IMR-90 (cell line): ENCODE measurements at regions not wholly inside any gene's neighbourhood (a gene's known extent, or its start where the extent isn't known, plus 50 kb on each side); places are given as distances from the start of the nearest gene placed in this dataset.

Experiments used
- ATAC-seq: fragments of 200-7000 bp; cut with Tn5 transposase; 2 replicates; pipeline ENCODE4 v1.9.1; 2020; ENCODE audit warnings: low read depth, mild to moderate bottlenecking, moderate library complexity
- BruUV-seq: library from RNA; stranded (reverse); fragments of 400-500 nt; replicated peaks from 2 replicates; lab custom pipeline; 2021; lab: Mats Ljungman, UMichigan
- CTCF ChIA-PET: fragments of 300-600 bp; formaldehyde crosslinking; extraction: SDS; loops from one replicate; lab custom pipeline; 2021; ENCODE audit warnings: antibody characterized with exemption; lab: Yijun Ruan, JAX
- POLR2A ChIA-PET: fragments of 300-600 bp; sonication (Branson Sonifier 250); formaldehyde crosslinking; loops from one replicate; lab custom pipeline; 2022; ENCODE audit warnings: antibody characterized with exemption; ENCODE audit not compliant: unreplicated experiment; lab: Charles Lee
- DNase-seq: peaks from one replicate; pipeline ENCODE4 v3.0.0; 2013
- H2AFZ ChIP-seq: replicated peaks from 2 replicates; pipeline ENCODE3; 2013; ENCODE audit warnings: low read length, mild to moderate bottlenecking; ENCODE audit not compliant: poor library complexity
- H2AK5ac ChIP-seq: 2 replicates; pipeline ENCODE4 v1.6.1; 2013; ENCODE audit warnings: low read depth, low read length, inconsistent platforms
- H2AK9ac ChIP-seq: replicated peaks from 2 replicates; pipeline ENCODE3; 2013; ENCODE audit warnings: mild to moderate bottlenecking, low read depth, low read length, moderate library complexity; ENCODE audit not compliant: poor library complexity
- H2BK120ac ChIP-seq: 2 replicates; pipeline ENCODE4 v1.6.1; 2013; ENCODE audit warnings: low read depth, low read length, inconsistent platforms
- H2BK15ac ChIP-seq: 3 replicates; pipeline ENCODE4 v1.6.1; 2013; ENCODE audit warnings: low read depth, low read length, inconsistent platforms
- H2BK20ac ChIP-seq: 2 replicates; pipeline ENCODE4 v1.6.1; 2013; ENCODE audit warnings: low read depth, mild to moderate bottlenecking, inconsistent platforms, low read length, moderate library complexity
- H2BK5ac ChIP-seq: 2 replicates; pipeline ENCODE4 v1.6.1; 2013; ENCODE audit warnings: mild to moderate bottlenecking, low read depth, low read length, inconsistent platforms; ENCODE audit not compliant: poor library complexity, severe bottlenecking
- H3K14ac ChIP-seq: replicated peaks from 2 replicates; pipeline ENCODE4 v1.6.1; 2013; ENCODE audit warnings: low read depth, low read length, inconsistent platforms
- H3K18ac ChIP-seq: 2 replicates; pipeline ENCODE4 v1.6.1; 2013; ENCODE audit warnings: low read depth, low read length, control low read depth
- H3K23ac ChIP-seq: 2 replicates; pipeline ENCODE4 v1.6.1; 2013; ENCODE audit warnings: low read depth, low read length, inconsistent platforms
- H3K27ac ChIP-seq: 2 replicates; pipeline ENCODE4 v1.5.1; 2013; ENCODE audit warnings: mild to moderate bottlenecking, control low read depth, low read length; ENCODE audit not compliant: insufficient read depth
- H3K27me3 ChIP-seq: 2 replicates; pipeline ENCODE4 v1.6.1; 2013; ENCODE audit warnings: low read length; ENCODE audit not compliant: control insufficient read depth, insufficient read depth
- H3K36me3 ChIP-seq: 2 replicates; pipeline ENCODE4 v1.6.1; 2013; ENCODE audit warnings: low read length, mixed read lengths; ENCODE audit not compliant: control insufficient read depth, insufficient read depth
- H3K4ac ChIP-seq: 2 replicates; pipeline ENCODE4 v1.6.1; 2013; ENCODE audit warnings: low read depth, low read length, inconsistent platforms
- H3K4me1 ChIP-seq: 2 replicates; pipeline ENCODE4 v1.6.1; 2013; ENCODE audit warnings: low read length, mixed read lengths; ENCODE audit not compliant: control insufficient read depth, insufficient read depth
- H3K4me2 ChIP-seq: 2 replicates; pipeline ENCODE4 v1.6.1; 2013; ENCODE audit warnings: low read depth, mild to moderate bottlenecking, control low read depth, low read length, moderate library complexity
- H3K4me3 ChIP-seq: 2 replicates; pipeline ENCODE4 v1.5.1; 2013; ENCODE audit warnings: low read depth, mild to moderate bottlenecking, control low read depth, low read length, moderate library complexity; ENCODE audit not compliant: insufficient read depth
- H3K56ac ChIP-seq: 2 replicates; pipeline ENCODE4 v1.6.1; 2013; ENCODE audit warnings: low read length, inconsistent platforms; ENCODE audit not compliant: insufficient read depth; ENCODE audit errors: extremely low read depth
- H3K79me1 ChIP-seq, 2 experiments: 2 replicates each; pipeline ENCODE4 v1.6.1; 2013; ENCODE audit warnings: low read length in 2 of 2, inconsistent platforms in 1 of 2, low read depth in 1 of 2
- H3K9ac ChIP-seq: 2 replicates; pipeline ENCODE4 v1.6.1; 2013; ENCODE audit warnings: low read depth, low read length, control low read depth
- H3K9me1 ChIP-seq: 2 replicates; pipeline ENCODE4 v1.6.1; 2013; ENCODE audit warnings: low read length, inconsistent platforms; ENCODE audit not compliant: insufficient read depth
- H3K9me3 ChIP-seq: 2 replicates; pipeline ENCODE4 v1.6.1; 2013; ENCODE audit warnings: low read length; ENCODE audit not compliant: control insufficient read depth, insufficient read depth
- H4K20me1 ChIP-seq: 2 replicates; pipeline ENCODE4 v1.6.1; 2013; ENCODE audit warnings: low read length, inconsistent platforms; ENCODE audit not compliant: insufficient read depth
- H4K5ac ChIP-seq: 2 replicates; pipeline ENCODE4 v1.6.1; 2013; ENCODE audit warnings: mild to moderate bottlenecking, low read depth, low read length, control low read depth
- H4K8ac ChIP-seq, 2 experiments: 2 replicates each; pipeline ENCODE4 v1.6.1; 2013; ENCODE audit warnings: low read depth in 2 of 2, low read length in 2 of 2, control low read depth in 1 of 2, inconsistent platforms in 1 of 2
- H4K91ac ChIP-seq: 2 replicates; pipeline ENCODE4 v1.6.1; 2013; ENCODE audit warnings: low read depth, low read length, inconsistent platforms; ENCODE audit not compliant: insufficient read depth
- BHLHE40 ChIP-seq: fragments of 150-350 bp; IDR thresholded peaks from 2 replicates; pipeline ENCODE4 v1.6.1; 2016; ENCODE audit warnings: mild to moderate bottlenecking, low read depth, low read length
- CHD1 ChIP-seq: IDR thresholded peaks from 2 replicates; pipeline ENCODE4 v1.6.1; 2012; ENCODE audit warnings: low read depth, low read length, improper control_type of control experiment
- CTCF ChIP-seq: conservative IDR thresholded peaks from 2 replicates; pipeline ENCODE4 v1.5.1; 2012; ENCODE audit warnings: mild to moderate bottlenecking, low read depth, low read length, improper control_type of control experiment
- MAZ ChIP-seq: IDR thresholded peaks from 2 replicates; pipeline ENCODE4 v1.6.1; 2012; ENCODE audit warnings: low read depth, mild to moderate bottlenecking, low read length, improper control_type of control experiment, moderate library complexity, borderline replicate concordance
- NFE2L2 ChIP-seq: fragments of 150-350 bp; IDR thresholded peaks from 2 replicates; pipeline ENCODE4 v1.6.1; 2016; ENCODE audit warnings: low read depth, mild to moderate bottlenecking, low read length
- POLR2A ChIP-seq: IDR thresholded peaks from 2 replicates; pipeline ENCODE4 v1.6.1; 2012; ENCODE audit warnings: mild to moderate bottlenecking, low read depth, low read length
- RAD21 ChIP-seq: IDR thresholded peaks from 2 replicates; pipeline ENCODE4 v1.6.1; 2012; ENCODE audit warnings: low read length, improper control_type of control experiment
- RCOR1 ChIP-seq: IDR thresholded peaks from 2 replicates; pipeline ENCODE4 v1.6.1; 2012; ENCODE audit warnings: mild to moderate bottlenecking, low read length, improper control_type of control experiment; ENCODE audit not compliant: insufficient replicate concordance
- RFX5 ChIP-seq: IDR thresholded peaks from 2 replicates; pipeline ENCODE4 v1.8.0; 2012; ENCODE audit warnings: low read depth, mild to moderate bottlenecking, low read length, moderate library complexity
- SMC3 ChIP-seq: fragments of 150-350 bp; IDR thresholded peaks from 2 replicates; pipeline ENCODE4 v1.6.1; 2016; ENCODE audit warnings: low read depth, mild to moderate bottlenecking, antibody characterized with exemption, low read length, moderate library complexity
- USF2 ChIP-seq: fragments of 150-350 bp; IDR thresholded peaks from 2 replicates; pipeline ENCODE4 v1.6.1; 2017; ENCODE audit warnings: mild to moderate bottlenecking, antibody characterized with exemption, low read length, low read depth
- WGBS, 2 experiments: methylation state at CpG; one replicate each; pipeline versions ENCODE4 v1.1.5 to v1.1.7; 2013; ENCODE audit warnings: missing lambda C conversion rate in 2 of 2; ENCODE audit not compliant: insufficient read length in 1 of 2; ENCODE audit errors: extremely low coverage in 2 of 2; 5-methylcytosine and 5-hydroxymethylcytosine counted together
- dilution Hi-C: fragments of 300-500 bp; cut with HindIII; formaldehyde crosslinking; loops from one replicate; pipeline ENCODE4 v1.14.3; 2018; ENCODE audit warnings: low sequenced_read_pairs; ENCODE audit not compliant: unreplicated experiment
- in situ Hi-C: fragments of 300-500 bp; cut with MboI; formaldehyde crosslinking; loops from 3 replicates; pipeline ENCODE4 v1.14.3; 2019; ENCODE audit warnings: low sequenced_read_pairs, inconsistent platforms, mixed read lengths
- intact Hi-C: fragments of 100-400 bp; cut with micrococcal nuclease; formaldehyde crosslinking; loops from 2 replicates; pipeline ENCODE4 v1.10.0; 2022

- Histone ChIP-seq H3K79me1 (no peaks in the 10 kb centered on the region), H3K18ac (no peak overlapping the region), H3K4me3 (no peak overlapping the region), H3K27ac (no peak overlapping the region), H3K4ac (no peak overlapping the region), H3K14ac (no peak overlapping the region), H3K23ac (no peak overlapping the region), H3K27me3 (no peaks in the 10 kb centered on the region), H3K4me2 (no peak overlapping the region), H3K9me1 (no peaks in the 10 kb centered on the region), H2AK5ac (no peak overlapping the region), H4K5ac (no peak overlapping the region), H3K4me1 (no peaks in the 10 kb centered on the region), H2BK20ac (no peak overlapping the region), H3K36me3 (no peaks in the 10 kb centered on the region), H3K9ac (no peak overlapping the region), H4K91ac (no peak overlapping the region), H2BK15ac (no peak overlapping the region), H4K8ac (no peak overlapping the region), H4K20me1 (no peaks in the 10 kb centered on the region), H2BK120ac (no peak overlapping the region), H2AFZ (no peak overlapping the region), H2AK9ac (no peak overlapping the region), H2BK5ac (no peak overlapping the region), H3K9me3 (peaks cover 2% of the 10 kb centered on the region; the same call in 1 of the 2 replicates), H3K56ac (no peak overlapping the region)
- intact Hi-C loops (no loop called here), dilution Hi-C loops (no loop called here), in situ Hi-C loops (no loop called here)
- no peak for ATAC-seq
- TF ChIP-seq RAD21 = no peak
- no peak for TF ChIP-seq POLR2A
- no peak for TF ChIP-seq RFX5
- no peak for TF ChIP-seq MAZ
- TF ChIP-seq SMC3 = no peak
- TF ChIP-seq RCOR1 = no peak
- TF ChIP-seq CTCF = no peak
- no peak for TF ChIP-seq CHD1
- no peak for TF ChIP-seq NFE2L2
- TF ChIP-seq BHLHE40 = no peak
- no peak for TF ChIP-seq USF2
- POLR2A ChIA-PET = no interaction called here
- CTCF ChIA-PET = no interaction called here
- DNase-seq = no peak
- BruUV-seq = no TSS peak
- no CpG with 5 or more reads among the region's 4 CpGs for WGBS, 2 experiments
Measured at GRCh38 chr13:69618393-69618792, 489.2 kb upstream of the ATXN8OS start.
